Fibroblast of the aortic adventitia (primary cell): ENCODE measurements at regions not wholly inside any gene's neighbourhood (a gene's known extent, or its start where the extent isn't known, plus 50 kb on each side); places are given as distances from the start of the nearest gene placed in this dataset.

Experiments
- DNase-seq: peaks from one replicate; pipeline ENCODE4 v3.0.0-alpha.2; 2010; ENCODE audit warnings: low read depth
- H3K4me3 ChIP-seq: 2 replicates; pipeline ENCODE4 v1.5.1; 2011; ENCODE audit warnings: low read depth, mild to moderate bottlenecking, control low read depth, low read length, moderate library complexity
- TF ChIP-seq, protein P1 (sequence below): IDR thresholded peaks from 2 replicates; pipeline ENCODE4 v1.5.1; 2011; ENCODE audit warnings: mild to moderate bottlenecking, low read length, control low read depth, inconsistent platforms; ENCODE audit not compliant: insufficient read depth

DNA sequence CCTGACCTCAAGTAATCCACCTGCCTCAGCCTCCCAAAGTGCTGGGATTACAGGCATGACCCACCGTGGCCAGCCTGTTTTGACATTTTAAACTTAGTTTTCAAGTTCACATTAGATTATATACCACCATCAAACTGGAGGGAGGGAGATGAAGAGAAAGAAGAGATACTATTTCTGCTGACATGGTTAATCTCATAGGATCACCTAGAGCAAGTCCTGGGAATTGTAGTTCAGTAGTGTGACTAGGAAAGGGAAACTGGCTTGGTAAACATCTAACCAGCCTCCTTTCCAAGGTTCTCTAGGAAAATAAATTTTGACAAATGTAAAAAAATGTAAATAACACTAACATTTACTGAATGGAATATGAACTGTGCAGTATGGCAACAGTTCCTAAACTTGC lies 120.5 kb upstream of the ASCC3 start:
- DNase-seq: no peak
- TF ChIP-seq, protein P1, sequence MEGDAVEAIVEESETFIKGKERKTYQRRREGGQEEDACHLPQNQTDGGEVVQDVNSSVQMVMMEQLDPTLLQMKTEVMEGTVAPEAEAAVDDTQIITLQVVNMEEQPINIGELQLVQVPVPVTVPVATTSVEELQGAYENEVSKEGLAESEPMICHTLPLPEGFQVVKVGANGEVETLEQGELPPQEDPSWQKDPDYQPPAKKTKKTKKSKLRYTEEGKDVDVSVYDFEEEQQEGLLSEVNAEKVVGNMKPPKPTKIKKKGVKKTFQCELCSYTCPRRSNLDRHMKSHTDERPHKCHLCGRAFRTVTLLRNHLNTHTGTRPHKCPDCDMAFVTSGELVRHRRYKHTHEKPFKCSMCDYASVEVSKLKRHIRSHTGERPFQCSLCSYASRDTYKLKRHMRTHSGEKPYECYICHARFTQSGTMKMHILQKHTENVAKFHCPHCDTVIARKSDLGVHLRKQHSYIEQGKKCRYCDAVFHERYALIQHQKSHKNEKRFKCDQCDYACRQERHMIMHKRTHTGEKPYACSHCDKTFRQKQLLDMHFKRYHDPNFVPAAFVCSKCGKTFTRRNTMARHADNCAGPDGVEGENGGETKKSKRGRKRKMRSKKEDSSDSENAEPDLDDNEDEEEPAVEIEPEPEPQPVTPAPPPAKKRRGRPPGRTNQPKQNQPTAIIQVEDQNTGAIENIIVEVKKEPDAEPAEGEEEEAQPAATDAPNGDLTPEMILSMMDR: no peak

DNA sequence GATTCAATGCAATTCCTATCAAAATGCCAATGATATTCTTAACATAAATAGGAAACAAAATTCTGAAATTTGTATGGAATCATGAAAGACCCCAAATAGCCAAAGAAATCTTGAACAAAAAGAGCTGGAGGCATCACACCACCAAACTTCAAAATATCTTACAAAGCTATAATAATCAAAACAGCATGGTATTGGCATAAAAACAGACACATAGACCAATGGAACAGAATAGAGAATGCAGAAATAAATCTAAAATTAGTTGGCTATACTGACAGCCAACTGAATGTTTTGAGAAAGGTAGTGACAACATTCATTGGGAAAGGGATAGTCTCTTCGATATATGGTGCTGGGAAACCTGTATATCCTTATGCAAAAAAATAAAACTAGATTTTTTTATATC lies 121.9 kb upstream of the ASCC3 start:
- TF ChIP-seq, protein P1: no peak
- no peak for DNase-seq
- no peak overlapping the region for H3K4me3 ChIP-seq

More for the DNA sequence above, 120.5 kb upstream of the ASCC3 start:
- no peak overlapping the region for H3K4me3 ChIP-seq

DNA sequence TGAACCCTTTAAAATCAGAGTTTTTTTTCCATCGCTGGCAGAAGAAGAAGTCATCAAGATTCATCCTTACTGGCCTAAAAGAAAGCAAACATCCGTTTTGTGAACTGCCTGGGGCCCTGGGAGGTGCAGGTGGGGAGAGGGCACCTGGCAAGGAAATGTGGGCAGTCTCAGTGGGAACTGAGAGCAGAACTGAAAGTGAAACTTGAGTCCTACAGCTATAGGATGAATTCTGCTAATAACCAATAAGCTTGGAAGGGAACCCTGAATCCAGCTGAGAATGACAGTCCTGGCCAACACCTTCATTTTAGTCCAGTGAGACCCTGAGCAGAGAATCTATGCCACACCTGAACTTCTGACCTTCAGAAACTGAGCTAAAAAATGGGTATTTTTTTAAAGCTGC lies 130.1 kb upstream of the ASCC3 start:
- H3K4me3 ChIP-seq: peak overlapping the region; percentile 7
- DNase-seq: no peak
- TF ChIP-seq, protein P1: no peak

DNA sequence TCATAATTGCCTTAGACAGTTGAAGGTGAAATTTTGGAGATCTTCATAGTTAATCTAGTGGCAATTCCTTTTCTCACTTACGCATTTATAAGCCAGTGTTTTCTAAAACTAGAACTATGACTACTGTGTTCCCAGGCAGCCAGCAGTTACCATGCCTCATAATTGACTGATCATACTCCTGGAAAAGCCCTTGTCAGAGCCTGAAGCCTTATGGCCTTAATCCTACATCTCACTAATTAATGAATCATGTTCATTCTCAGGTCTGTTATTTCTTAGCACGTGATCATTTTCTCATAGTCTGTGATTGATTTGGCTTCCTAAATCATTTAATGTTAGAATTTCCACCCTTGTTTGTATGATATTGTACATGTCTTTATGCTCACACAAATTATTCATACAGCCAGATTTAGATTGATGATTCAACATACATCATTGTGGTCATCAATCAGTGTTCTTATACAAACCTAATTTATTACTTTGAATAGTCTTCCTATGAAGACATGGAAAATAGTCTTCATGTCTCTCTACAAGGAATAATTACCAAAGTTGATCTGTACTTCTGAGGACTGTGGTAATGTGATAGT lies 132.6 kb upstream of the ASCC3 start:
- TF ChIP-seq, protein P1: no peak
- no peak for DNase-seq
- no peak overlapping the region for H3K4me3 ChIP-seq

DNA sequence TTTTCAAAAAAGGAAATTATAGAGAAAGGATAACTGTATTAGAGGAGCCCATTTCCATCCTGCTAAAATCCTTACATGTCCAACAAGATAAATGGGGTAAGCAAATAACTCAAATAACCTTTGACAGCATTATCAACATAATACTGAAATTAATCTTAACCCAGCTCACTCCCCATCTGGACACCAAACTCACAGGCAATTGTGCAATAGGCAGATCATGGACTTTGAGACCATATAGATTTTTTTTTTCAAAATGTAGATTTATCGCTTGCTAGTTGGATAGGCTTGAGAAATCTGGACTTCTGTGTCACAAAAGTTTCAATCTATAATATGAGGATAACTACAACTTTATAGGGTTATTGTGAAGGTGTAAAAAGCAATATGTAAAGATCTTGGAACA lies 134.4 kb upstream of the ASCC3 start:
- H3K4me3 ChIP-seq: no peak overlapping the region
- no peak for DNase-seq
- TF ChIP-seq, protein P1: no peak

DNA sequence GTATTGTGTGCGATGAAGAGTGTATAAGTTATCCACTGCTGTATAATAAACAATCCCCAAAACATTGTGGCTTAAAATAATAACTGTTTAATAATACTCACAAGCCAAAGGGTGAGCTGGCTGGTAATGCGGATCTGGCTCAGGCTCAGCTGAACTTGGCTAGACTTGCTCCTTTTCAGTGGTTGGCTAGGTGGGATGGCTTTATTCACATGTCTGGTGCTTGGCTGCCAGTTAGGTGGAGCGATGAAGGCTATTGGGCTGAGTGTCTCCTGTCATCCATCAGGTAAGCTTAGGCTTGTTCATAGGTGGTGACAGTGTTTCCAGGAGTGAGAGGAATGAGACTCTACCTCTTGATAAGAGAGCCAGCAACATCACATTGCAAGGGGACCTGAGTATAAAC lies 135.0 kb upstream of the ASCC3 start:
- H3K4me3 ChIP-seq: no peak overlapping the region
- DNase-seq: no peak
- TF ChIP-seq, protein P1: no peak

DNA sequence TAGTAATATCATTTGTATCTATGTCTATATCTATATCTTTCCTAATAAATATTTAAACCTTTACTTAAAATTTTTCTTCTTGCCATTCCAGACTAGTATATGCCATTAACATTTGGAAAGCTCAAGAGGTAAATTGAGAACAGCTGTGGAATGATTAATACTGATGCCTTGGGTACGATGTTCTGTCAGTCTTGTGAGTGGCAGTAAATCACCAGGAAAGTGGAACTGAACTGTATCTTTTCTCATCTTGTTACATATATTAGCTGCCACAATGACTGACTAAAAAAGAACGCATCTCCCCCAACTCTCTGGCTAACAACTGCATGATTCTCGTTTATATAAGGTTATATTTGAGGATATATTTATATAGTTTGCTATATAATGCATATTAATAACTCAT lies 137.0 kb upstream of the ASCC3 start:
- no peak for DNase-seq
- H3K4me3 ChIP-seq: no peak overlapping the region
- TF ChIP-seq, protein P1: no peak
